GM12892 (cell line): ENCODE measurements at regions not wholly inside any gene's neighbourhood (a gene's known extent, or its start where the extent isn't known, plus 50 kb on each side); places are given as distances from the start of the nearest gene placed in this dataset.

ENCODE experiments used
- POLR2A ChIP-seq: IDR thresholded peaks from 2 replicates; pipeline ENCODE4 v1.6.1; 2011; ENCODE audit warnings: low read depth, low read length, control low read depth
- POLR2AphosphoS5 ChIP-seq: IDR thresholded peaks from 2 replicates; pipeline ENCODE4 v1.6.1; 2011; ENCODE audit warnings: low read depth, low read length, control low read depth
- TAF1 ChIP-seq: IDR thresholded peaks from 2 replicates; pipeline ENCODE4 v1.6.1; 2011; ENCODE audit warnings: low read depth, mild to moderate bottlenecking, control low read depth, low read length, borderline replicate concordance

- TF ChIP-seq POLR2A (no peak), POLR2AphosphoS5 (no peak), TAF1 (no peak)
These were observed 253.1 kb downstream of the MBD2 start for GRCh38 chr18:53971331-53971730.
